Gastroesophageal sphincter (tissue), 3 donors: ENCODE measurements at regions not wholly inside any gene's neighbourhood (a gene's known extent, or its start where the extent isn't known, plus 50 kb on each side); places are given as distances from the start of the nearest gene placed in this dataset.

ENCODE experiments used
- CTCF ChIP-seq, 4 experiments: fragments of 200-600 bp in 2 of 4; fragments of 450-650 bp in 2 of 4; sonication (generic) in 1 of 4; IDR thresholded peaks; one replicate each; pipeline ENCODE4 v1.5.1; 2017 to 2019; ENCODE audit warnings: antibody characterized with exemption in 4 of 4, mild to moderate bottlenecking in 2 of 4, moderate library complexity in 2 of 4
- POLR2AphosphoS5 ChIP-seq: sonication (generic); formaldehyde crosslinking; IDR thresholded peaks from one replicate; pipeline ENCODE4 v1.6.1; 2017; ENCODE audit warnings: antibody characterized with exemption

DNA sequence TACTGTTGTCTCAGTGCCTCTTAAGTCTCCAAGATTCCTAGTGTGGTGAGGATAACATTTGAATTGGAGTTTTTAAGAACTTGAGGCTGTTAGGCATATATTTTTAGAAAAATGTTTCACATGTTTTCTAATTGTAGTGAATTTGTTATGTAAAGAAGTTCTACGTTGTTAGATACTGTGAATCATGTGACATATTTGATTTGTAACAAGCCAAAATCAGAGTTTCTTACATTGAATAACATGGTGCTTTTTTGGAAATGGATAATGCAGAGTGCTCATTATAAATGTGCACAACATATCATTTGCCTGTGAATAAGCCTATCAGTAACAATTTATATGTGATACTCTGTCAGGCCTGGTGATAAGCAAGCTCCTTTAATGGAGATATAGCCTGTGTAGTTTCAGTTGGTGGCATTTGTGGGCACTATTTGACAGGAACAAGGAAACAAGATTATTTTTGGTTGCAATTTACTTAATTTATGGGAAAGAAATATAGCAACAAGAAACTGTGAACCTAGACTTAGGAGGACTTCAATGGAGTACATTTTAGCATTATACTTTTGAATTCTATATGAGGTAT is 328.8 kb downstream of the ARPP21 start:
- no peak for TF ChIP-seq CTCF (IDR thresholded peaks at IDR 0.05)
- TF ChIP-seq POLR2AphosphoS5 = no peak
